ENCODE measurements at regions not wholly inside any gene's neighbourhood (a gene's known extent, or its start where the extent isn't known, plus 50 kb on each side); places are given as distances from the start of the nearest gene placed in this dataset.

- intact Hi-C loops (cut with DNase I; ENCODE audit: low total_unique reads), result no loop called here
- H3K4me1 ChIP-seq, result no peaks in the 10 kb centered on the region
- H3K4me3 ChIP-seq, result no peak overlapping the region
- no peaks in the 10 kb centered on the region for H3K27me3 ChIP-seq
- no peak for DNase-seq
- peak overlapping the region in 1 of 2 donors; percentile 50 for H3K27ac ChIP-seq
- TF ChIP-seq CTCF (IDR thresholded peaks at IDR 0.05), result no peak
- TF ChIP-seq POLR2A (IDR thresholded peaks at IDR 0.05), result no peak
- H3K9me3 ChIP-seq, result no peaks in the 10 kb centered on the region
- peaks cover 0 to 3% of the 10 kb centered on the region in 2 donors for H3K36me3 ChIP-seq
Measured at GRCh38 chr13:61149331-61149730, 266.3 kb downstream of the PCDH20 start.

- H3K4me1 ChIP-seq, result no peaks in the 10 kb centered on the region
- H3K36me3 ChIP-seq, result peaks cover 0 to 3% of the 10 kb centered on the region in 2 donors
- peak overlapping the region in 1 of 2 donors; percentile 50 for H3K27ac ChIP-seq
- H3K9me3 ChIP-seq, result no peaks in the 10 kb centered on the region
- no peak for DNase-seq
- TF ChIP-seq POLR2A (IDR thresholded peaks at IDR 0.05) (no peak), CTCF (IDR thresholded peaks at IDR 0.05) (no peak)
- no peaks in the 10 kb centered on the region for H3K27me3 ChIP-seq
- intact Hi-C loops (cut with DNase I; ENCODE audit: low total_unique reads), result no loop called here
- no peak overlapping the region for H3K4me3 ChIP-seq
Measured at GRCh38 chr13:61148691-61149315, 266.8 kb downstream of the PCDH20 start.

DNA sequence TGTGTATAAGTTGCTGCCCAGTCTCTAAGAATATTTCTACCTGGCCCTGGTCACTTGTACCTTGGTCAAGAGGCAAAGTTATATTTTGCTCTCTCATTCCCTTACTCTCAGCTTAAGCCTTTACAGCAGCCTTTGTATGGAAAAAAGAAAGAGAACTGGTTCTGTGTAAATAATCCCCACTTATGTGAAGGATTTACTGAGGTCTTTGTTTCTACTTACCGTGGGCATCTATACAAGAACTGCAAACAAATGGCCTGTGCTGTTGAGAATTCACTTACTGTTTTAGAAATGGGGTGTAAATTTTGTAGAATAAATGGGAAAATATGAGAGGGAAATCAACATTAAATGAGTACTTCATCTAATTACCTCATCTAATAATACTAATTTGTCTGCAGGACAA, 267.4 kb downstream of the PCDH20 start:
- Histone ChIP-seq H3K4me1 (no peaks in the 10 kb centered on the region), H3K9me3 (no peaks in the 10 kb centered on the region), H3K4me3 (no peak overlapping the region), H3K36me3 (peaks cover 0 to 3% of the 10 kb centered on the region in 2 donors), H3K27me3 (no peaks in the 10 kb centered on the region), H3K27ac (peak overlapping the region in 1 of 2 donors; percentile 50)
- intact Hi-C loops (cut with DNase I; ENCODE audit: low total_unique reads), result no loop called here
- TF ChIP-seq POLR2A (IDR thresholded peaks at IDR 0.05) (no peak), CTCF (IDR thresholded peaks at IDR 0.05) (no peak)
- DNase-seq, result no peak

- Histone ChIP-seq H3K4me3 (no peak overlapping the region), H3K4me1 (no peaks in the 10 kb centered on the region), H3K9me3 (no peaks in the 10 kb centered on the region), H3K27me3 (no peaks in the 10 kb centered on the region), H3K27ac (no peak overlapping the region), H3K36me3 (peaks cover 0 to 3% of the 10 kb centered on the region in 2 donors)
- DNase-seq, result no peak
- no peak for TF ChIP-seq CTCF (IDR thresholded peaks at IDR 0.05)
- TF ChIP-seq POLR2A (IDR thresholded peaks at IDR 0.05), result no peak
- intact Hi-C loops (cut with DNase I; ENCODE audit: low total_unique reads), result no loop called here
Measured at GRCh38 chr13:61146571-61146970, 269.1 kb downstream of the PCDH20 start.

DNA sequence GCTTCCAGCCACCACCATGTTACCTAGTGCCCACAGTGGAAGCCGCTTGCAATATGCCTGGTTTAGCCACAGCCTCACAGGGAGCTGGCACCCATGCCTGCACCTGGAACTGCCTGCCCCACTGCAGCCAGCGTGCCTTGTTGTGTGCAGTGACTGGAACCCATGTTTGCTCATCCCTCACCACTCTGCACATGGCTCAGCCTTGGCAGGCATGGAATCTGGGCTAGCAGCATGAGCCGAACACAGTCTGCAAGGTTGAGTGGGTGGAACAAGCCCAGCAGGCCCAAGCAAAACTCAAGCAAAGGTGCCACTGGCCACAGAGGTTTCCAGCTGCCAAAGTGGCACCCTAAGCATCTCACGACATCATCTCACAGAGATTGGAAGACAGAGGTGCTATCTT, 269.5 kb downstream of the PCDH20 start:
- TF ChIP-seq POLR2A (IDR thresholded peaks at IDR 0.05) (no peak), CTCF (IDR thresholded peaks at IDR 0.05) (no peak)
- H3K4me3 ChIP-seq, result no peak overlapping the region
- no peaks in the 10 kb centered on the region for H3K9me3 ChIP-seq
- no peak for DNase-seq
- intact Hi-C loops (cut with DNase I; ENCODE audit: low total_unique reads), result no loop called here
- no peaks in the 10 kb centered on the region for H3K27me3 ChIP-seq
- no peak overlapping the region for H3K27ac ChIP-seq
- H3K36me3 ChIP-seq, result peaks cover 0 to 3% of the 10 kb centered on the region in 2 donors
- no peaks in the 10 kb centered on the region for H3K4me1 ChIP-seq
